ENCODE measurements at regions not wholly inside any gene's neighbourhood (a gene's known extent, or its start where the extent isn't known, plus 50 kb on each side); places are given as distances from the start of the nearest gene placed in this dataset.
"Not testable (repeated sequence)": the region's sequence is repeated elsewhere in the genome, so short reads cannot be mapped to it uniquely, and the experiment has no call there.

DNA sequence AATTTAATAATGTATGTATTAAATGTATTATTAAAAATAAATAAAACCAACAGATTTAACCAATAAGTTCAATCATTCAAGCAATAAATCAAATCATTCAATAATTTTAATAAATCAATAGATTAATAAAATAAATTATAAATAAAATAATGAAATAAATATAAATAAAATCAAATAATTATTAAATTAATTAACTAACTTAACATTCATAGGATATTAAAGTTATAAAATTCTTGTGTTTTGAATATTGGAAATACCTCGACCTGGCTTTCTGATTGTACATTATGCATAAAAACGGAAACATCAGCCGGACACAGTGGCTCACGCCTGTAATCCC lies 182.2 kb downstream of the BANP start:
- ChIA-PET POLR2A (no interaction called here), CTCF (no interaction called here)
- H3K27ac ChIP-seq (ENCODE audit: insufficient read depth, low read depth, low read length): no peak overlapping the region
- no peak overlapping the region for H3K4me3 ChIP-seq (replicated peaks in 1 of 3; ENCODE audit: insufficient read depth in 1 of 3, low read depth in 1 of 3, low read length in 3 of 3)
- H3K4me2 ChIP-seq (ENCODE audit: insufficient read depth, low read length): no peak overlapping the region
- no peaks in the 10 kb centered on the region for H4K20me1 ChIP-seq (replicated peaks; ENCODE audit: control insufficient read depth, extremely low read depth, insufficient read depth, low read length)
- H3K36me3 ChIP-seq (ENCODE audit: control insufficient read depth in 2 of 2, extremely low read depth in 1 of 2, insufficient read depth in 2 of 2, low read length in 2 of 2): no peaks in the 10 kb centered on the region
- no peak overlapping the region for H3K9ac ChIP-seq (replicated peaks; ENCODE audit: extremely low read depth, insufficient read depth, low read length)
- DNase-seq (ENCODE audit: low read depth, low spot score) (no peak), FAIRE-seq (no peak)
- TF ChIP-seq EZH2 (IDR thresholded peaks at IDR 0.05; ENCODE audit: borderline replicate concordance, low read depth, low read length, severe bottlenecking): no peak
- no peak for TF ChIP-seq MYC (IDR thresholded peaks at IDR 0.05; ENCODE audit: low read depth, low read length)
- no peak for TF ChIP-seq MAX (IDR thresholded peaks at IDR 0.05; ENCODE audit: insufficient read depth, insufficient read length)
- TF ChIP-seq POLR2A (IDR thresholded peaks at IDR 0.05; ENCODE audit: low read depth, low read length): no peak
- no peak for TF ChIP-seq POLR2AphosphoS5 (IDR thresholded peaks at IDR 0.05; ENCODE audit: insufficient read depth, low read depth, low read length)
- TF ChIP-seq FOS (IDR thresholded peaks at IDR 0.05; ENCODE audit: borderline replicate concordance, insufficient read depth, low read length): no peak
- no peak for TF ChIP-seq GATA2 (IDR thresholded peaks at IDR 0.05; ENCODE audit: insufficient read depth, insufficient read length, low read depth, low read length)
- TF ChIP-seq, protein P1, sequence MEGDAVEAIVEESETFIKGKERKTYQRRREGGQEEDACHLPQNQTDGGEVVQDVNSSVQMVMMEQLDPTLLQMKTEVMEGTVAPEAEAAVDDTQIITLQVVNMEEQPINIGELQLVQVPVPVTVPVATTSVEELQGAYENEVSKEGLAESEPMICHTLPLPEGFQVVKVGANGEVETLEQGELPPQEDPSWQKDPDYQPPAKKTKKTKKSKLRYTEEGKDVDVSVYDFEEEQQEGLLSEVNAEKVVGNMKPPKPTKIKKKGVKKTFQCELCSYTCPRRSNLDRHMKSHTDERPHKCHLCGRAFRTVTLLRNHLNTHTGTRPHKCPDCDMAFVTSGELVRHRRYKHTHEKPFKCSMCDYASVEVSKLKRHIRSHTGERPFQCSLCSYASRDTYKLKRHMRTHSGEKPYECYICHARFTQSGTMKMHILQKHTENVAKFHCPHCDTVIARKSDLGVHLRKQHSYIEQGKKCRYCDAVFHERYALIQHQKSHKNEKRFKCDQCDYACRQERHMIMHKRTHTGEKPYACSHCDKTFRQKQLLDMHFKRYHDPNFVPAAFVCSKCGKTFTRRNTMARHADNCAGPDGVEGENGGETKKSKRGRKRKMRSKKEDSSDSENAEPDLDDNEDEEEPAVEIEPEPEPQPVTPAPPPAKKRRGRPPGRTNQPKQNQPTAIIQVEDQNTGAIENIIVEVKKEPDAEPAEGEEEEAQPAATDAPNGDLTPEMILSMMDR (IDR thresholded peaks at IDR 0.05; ENCODE audit: extremely low read depth in 1 of 2, insufficient read depth in 1 of 2, low read depth in 1 of 2, low read length in 2 of 2): no peak
- no peak overlapping the region for H2AFZ ChIP-seq (ENCODE audit: low read depth, low read length)
- dilution Hi-C loops (cut with MboI; ENCODE audit: extremely low pct_ligation_motif_present, low sequenced_read_pairs) (no loop called here), intact Hi-C loops (cut with micrococcal nuclease) (no loop called here)
- H3K9me3 ChIP-seq (replicated peaks; ENCODE audit: control insufficient read depth, insufficient read depth, low read length): no peaks in the 10 kb centered on the region
- BruUV-seq (replicated peaks): no TSS peak
- no peaks in the 10 kb centered on the region for H3K9me1 ChIP-seq (replicated peaks; ENCODE audit: control insufficient read depth, extremely low read depth, insufficient read depth, low read length)
- H3K4me1 ChIP-seq (ENCODE audit: control insufficient read depth, extremely low read depth, insufficient read depth, low read length): no peaks in the 10 kb centered on the region
- H3K79me2 ChIP-seq (ENCODE audit: control insufficient read depth, insufficient read depth, low read length): no peaks in the 10 kb centered on the region
- no peaks in the 10 kb centered on the region for H3K27me3 ChIP-seq (ENCODE audit: control insufficient read depth in 2 of 2, insufficient read depth in 2 of 2, low read length in 2 of 2)

- DNase-seq (ENCODE audit: low read depth, low spot score); dilution Hi-C loops (cut with MboI; ENCODE audit: extremely low pct_ligation_motif_present, low sequenced_read_pairs); H3K4me1 ChIP-seq (ENCODE audit: control insufficient read depth, extremely low read depth, insufficient read depth, low read length); H3K4me2 ChIP-seq (ENCODE audit: insufficient read depth, low read length); H3K9me1 ChIP-seq (replicated peaks; ENCODE audit: control insufficient read depth, extremely low read depth, insufficient read depth, low read length); intact Hi-C loops (cut with micrococcal nuclease); H3K9me3 ChIP-seq (replicated peaks; ENCODE audit: control insufficient read depth, insufficient read depth, low read length); H2AFZ ChIP-seq (ENCODE audit: low read depth, low read length); BruUV-seq (replicated peaks); H3K79me2 ChIP-seq (ENCODE audit: control insufficient read depth, insufficient read depth, low read length); CTCF ChIA-PET; H3K36me3 ChIP-seq (ENCODE audit: control insufficient read depth in 2 of 2, extremely low read depth in 1 of 2, insufficient read depth in 2 of 2, low read length in 2 of 2); H3K27me3 ChIP-seq (ENCODE audit: control insufficient read depth in 2 of 2, insufficient read depth in 2 of 2, low read length in 2 of 2); H3K9ac ChIP-seq (replicated peaks; ENCODE audit: extremely low read depth, insufficient read depth, low read length); H3K4me3 ChIP-seq (replicated peaks in 1 of 3; ENCODE audit: insufficient read depth in 1 of 3, low read depth in 1 of 3, low read length in 3 of 3); H3K27ac ChIP-seq (ENCODE audit: insufficient read depth, low read depth, low read length); H4K20me1 ChIP-seq (replicated peaks; ENCODE audit: control insufficient read depth, extremely low read depth, insufficient read depth, low read length): not testable (repeated sequence)
- POLR2A ChIA-PET: interaction anchor here (0.5 kb wide), 1 partner anchor 631 kb away, joined by 7 read pairs; no protein-coding TSS in a partner anchor
- FAIRE-seq: peak; percentile 31
Observed at GRCh38 chr16:88134172-88134898, 183.1 kb downstream of the BANP start.

GRCh38 chr16:88134899-88135682 lies 183.9 kb downstream of the BANP start:
- H4K20me1 ChIP-seq (replicated peaks; ENCODE audit: control insufficient read depth, extremely low read depth, insufficient read depth, low read length); H3K9me1 ChIP-seq (replicated peaks; ENCODE audit: control insufficient read depth, extremely low read depth, insufficient read depth, low read length); POLR2A ChIA-PET; CTCF ChIA-PET; H3K4me1 ChIP-seq (ENCODE audit: control insufficient read depth, extremely low read depth, insufficient read depth, low read length); H3K36me3 ChIP-seq (ENCODE audit: control insufficient read depth in 2 of 2, extremely low read depth in 1 of 2, insufficient read depth in 2 of 2, low read length in 2 of 2); H3K79me2 ChIP-seq (ENCODE audit: control insufficient read depth, insufficient read depth, low read length); H3K9me3 ChIP-seq (replicated peaks; ENCODE audit: control insufficient read depth, insufficient read depth, low read length); H3K27me3 ChIP-seq (ENCODE audit: control insufficient read depth in 2 of 2, insufficient read depth in 2 of 2, low read length in 2 of 2); H3K9ac ChIP-seq (replicated peaks; ENCODE audit: extremely low read depth, insufficient read depth, low read length); intact Hi-C loops (cut with micrococcal nuclease); H3K4me2 ChIP-seq (ENCODE audit: insufficient read depth, low read length); dilution Hi-C loops (cut with MboI; ENCODE audit: extremely low pct_ligation_motif_present, low sequenced_read_pairs); DNase-seq (ENCODE audit: low read depth, low spot score); H2AFZ ChIP-seq (ENCODE audit: low read depth, low read length); FAIRE-seq; H3K4me3 ChIP-seq (replicated peaks in 1 of 3; ENCODE audit: insufficient read depth in 1 of 3, low read depth in 1 of 3, low read length in 3 of 3); H3K27ac ChIP-seq (ENCODE audit: insufficient read depth, low read depth, low read length); BruUV-seq (replicated peaks): not testable (repeated sequence)
